ENCODE measurements at regions not wholly inside any gene's neighbourhood (a gene's known extent, or its start where the extent isn't known, plus 50 kb on each side); places are given as distances from the start of the nearest gene placed in this dataset.

GRCh38 chr16:5215901-5216300, 118.3 kb upstream of the EEF2KMT start:
- no peaks in the 10 kb centered on the region for H3K9me3 ChIP-seq (ENCODE audit: control insufficient read depth in 1 of 2, insufficient read depth in 1 of 2, low read depth in 1 of 2, low read length in 2 of 2)
- no peaks in the 10 kb centered on the region for H3K36me3 ChIP-seq (ENCODE audit: control insufficient read depth in 1 of 2, insufficient read depth in 2 of 2, low read length in 2 of 2)
- DNase-seq (ENCODE audit: low read depth, low spot score) (no peak), ATAC-seq (no peak)
- intact Hi-C loops (cut with micrococcal nuclease) = no loop called here
- no peak for TF ChIP-seq SIN3A (IDR thresholded peaks at IDR 0.05; ENCODE audit: low read depth)
- no peak for TF ChIP-seq ATF3 (IDR thresholded peaks at IDR 0.05)
- TF ChIP-seq SRF (IDR thresholded peaks at IDR 0.05; ENCODE audit: low read depth) = no peak
- no peak for TF ChIP-seq YY1 (IDR thresholded peaks at IDR 0.05; ENCODE audit: extremely low read depth, insufficient replicate concordance, low read depth, low read length)
- TF ChIP-seq RAD21 (IDR thresholded peaks at IDR 0.05; ENCODE audit: low read depth) = no peak
- no peak for TF ChIP-seq EZH2phosphoT487 (IDR thresholded peaks at IDR 0.05; ENCODE audit: borderline replicate concordance)
- TF ChIP-seq, protein P1, sequence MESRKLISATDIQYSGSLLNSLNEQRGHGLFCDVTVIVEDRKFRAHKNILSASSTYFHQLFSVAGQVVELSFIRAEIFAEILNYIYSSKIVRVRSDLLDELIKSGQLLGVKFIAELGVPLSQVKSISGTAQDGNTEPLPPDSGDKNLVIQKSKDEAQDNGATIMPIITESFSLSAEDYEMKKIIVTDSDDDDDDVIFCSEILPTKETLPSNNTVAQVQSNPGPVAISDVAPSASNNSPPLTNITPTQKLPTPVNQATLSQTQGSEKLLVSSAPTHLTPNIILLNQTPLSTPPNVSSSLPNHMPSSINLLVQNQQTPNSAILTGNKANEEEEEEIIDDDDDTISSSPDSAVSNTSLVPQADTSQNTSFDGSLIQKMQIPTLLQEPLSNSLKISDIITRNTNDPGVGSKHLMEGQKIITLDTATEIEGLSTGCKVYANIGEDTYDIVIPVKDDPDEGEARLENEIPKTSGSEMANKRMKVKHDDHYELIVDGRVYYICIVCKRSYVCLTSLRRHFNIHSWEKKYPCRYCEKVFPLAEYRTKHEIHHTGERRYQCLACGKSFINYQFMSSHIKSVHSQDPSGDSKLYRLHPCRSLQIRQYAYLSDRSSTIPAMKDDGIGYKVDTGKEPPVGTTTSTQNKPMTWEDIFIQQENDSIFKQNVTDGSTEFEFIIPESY (IDR thresholded peaks at IDR 0.05; ENCODE audit: extremely low read depth, insufficient replicate concordance, low read length) = no peak
- no peak for TF ChIP-seq CEBPB (IDR thresholded peaks at IDR 0.05; ENCODE audit: low read depth)
- TF ChIP-seq ZFX (IDR thresholded peaks at IDR 0.05) = no peak
- TF ChIP-seq FOSL1 (IDR thresholded peaks at IDR 0.05; ENCODE audit: low read depth) = no peak
- TF ChIP-seq, protein P2, sequence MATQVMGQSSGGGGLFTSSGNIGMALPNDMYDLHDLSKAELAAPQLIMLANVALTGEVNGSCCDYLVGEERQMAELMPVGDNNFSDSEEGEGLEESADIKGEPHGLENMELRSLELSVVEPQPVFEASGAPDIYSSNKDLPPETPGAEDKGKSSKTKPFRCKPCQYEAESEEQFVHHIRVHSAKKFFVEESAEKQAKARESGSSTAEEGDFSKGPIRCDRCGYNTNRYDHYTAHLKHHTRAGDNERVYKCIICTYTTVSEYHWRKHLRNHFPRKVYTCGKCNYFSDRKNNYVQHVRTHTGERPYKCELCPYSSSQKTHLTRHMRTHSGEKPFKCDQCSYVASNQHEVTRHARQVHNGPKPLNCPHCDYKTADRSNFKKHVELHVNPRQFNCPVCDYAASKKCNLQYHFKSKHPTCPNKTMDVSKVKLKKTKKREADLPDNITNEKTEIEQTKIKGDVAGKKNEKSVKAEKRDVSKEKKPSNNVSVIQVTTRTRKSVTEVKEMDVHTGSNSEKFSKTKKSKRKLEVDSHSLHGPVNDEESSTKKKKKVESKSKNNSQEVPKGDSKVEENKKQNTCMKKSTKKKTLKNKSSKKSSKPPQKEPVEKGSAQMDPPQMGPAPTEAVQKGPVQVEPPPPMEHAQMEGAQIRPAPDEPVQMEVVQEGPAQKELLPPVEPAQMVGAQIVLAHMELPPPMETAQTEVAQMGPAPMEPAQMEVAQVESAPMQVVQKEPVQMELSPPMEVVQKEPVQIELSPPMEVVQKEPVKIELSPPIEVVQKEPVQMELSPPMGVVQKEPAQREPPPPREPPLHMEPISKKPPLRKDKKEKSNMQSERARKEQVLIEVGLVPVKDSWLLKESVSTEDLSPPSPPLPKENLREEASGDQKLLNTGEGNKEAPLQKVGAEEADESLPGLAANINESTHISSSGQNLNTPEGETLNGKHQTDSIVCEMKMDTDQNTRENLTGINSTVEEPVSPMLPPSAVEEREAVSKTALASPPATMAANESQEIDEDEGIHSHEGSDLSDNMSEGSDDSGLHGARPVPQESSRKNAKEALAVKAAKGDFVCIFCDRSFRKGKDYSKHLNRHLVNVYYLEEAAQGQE (IDR thresholded peaks at IDR 0.05; ENCODE audit: low read depth) = no peak
- TF ChIP-seq CTCF (IDR thresholded peaks at IDR 0.05 in 2 of 3, conservative IDR thresholded peaks at IDR 0.05 in 1 of 3; ENCODE audit: borderline replicate concordance in 1 of 3, insufficient read depth in 1 of 3, low read depth in 2 of 3, low read length in 2 of 3) = no peak
- TF ChIP-seq POLR2A (IDR thresholded peaks at IDR 0.05; ENCODE audit: borderline replicate concordance, extremely low read depth, insufficient read depth, insufficient read length) = no peak
- no peak for TF ChIP-seq JUND (IDR thresholded peaks at IDR 0.05)
- no peak for TF ChIP-seq CBX3 (IDR thresholded peaks at IDR 0.05; ENCODE audit: low read depth)
- no peak for TF ChIP-seq ZNF274 (IDR thresholded peaks at IDR 0.05; ENCODE audit: low read depth, low read length)
- no peak for TF ChIP-seq ELF1 (IDR thresholded peaks at IDR 0.05; ENCODE audit: borderline replicate concordance, low read depth)
- no peaks in the 10 kb centered on the region; the same call in 1 of the 2 replicates for H3K9me2 ChIP-seq (ENCODE audit: insufficient read depth)
- no peak overlapping the region for H3K4me2 ChIP-seq (ENCODE audit: low read length)
- no peak overlapping the region for H3K4me3 ChIP-seq (replicated peaks in 1 of 2; ENCODE audit: low read depth in 1 of 2, low read length in 2 of 2)
- no peak overlapping the region for H3K27ac ChIP-seq (ENCODE audit: low read depth, low read length)
- no peaks in the 10 kb centered on the region for H4K20me1 ChIP-seq (ENCODE audit: insufficient read depth)
- BruUV-seq (replicated peaks) = no TSS peak
- peaks cover 3% of the 10 kb centered on the region; the same call in 1 of the 2 replicates for H3K27me3 ChIP-seq (ENCODE audit: insufficient read depth, low read length)
- no peak overlapping the region for H3K9ac ChIP-seq (ENCODE audit: low read length)
- no peaks in the 10 kb centered on the region for H3K4me1 ChIP-seq (ENCODE audit: control insufficient read depth in 1 of 2, insufficient read depth in 2 of 2, low read length in 2 of 2)
- H3K79me2 ChIP-seq (ENCODE audit: insufficient read depth, low read length) = no peaks in the 10 kb centered on the region
- CTCF ChIA-PET = no interaction called here
- POLR2A ChIA-PET = no interaction called here
- H2AFZ ChIP-seq (ENCODE audit: low read depth, low read length, poor library complexity, severe bottlenecking) = no peak overlapping the region
- RAD21 ChIA-PET (ENCODE audit: low non-redundant PET in 1 of 2, low total read pairs in 2 of 2, uncharacterized antibody in 2 of 2, unreplicated experiment in 2 of 2) = no interaction called here
